ENCODE measurements at regions not wholly inside any gene's neighbourhood (a gene's known extent, or its start where the extent isn't known, plus 50 kb on each side); places are given as distances from the start of the nearest gene placed in this dataset.

GRCh38 chr12:123076604-123077297 lies 74.1 kb downstream of the PITPNM2 start:
- no peak for TF ChIP-seq CTCF (optimal IDR thresholded peaks at IDR 0.05 in 1 of 3, IDR thresholded peaks at IDR 0.05 in 1 of 3, conservative IDR thresholded peaks at IDR 0.05 in 1 of 3; ENCODE audit: extremely low read depth in 1 of 3, insufficient read depth in 2 of 3, low read length in 3 of 3)
- TF ChIP-seq EZH2 (IDR thresholded peaks at IDR 0.05; ENCODE audit: low read length), result no peak
